WTC11 (cell line): ENCODE measurements at regions not wholly inside any gene's neighbourhood (a gene's known extent, or its start where the extent isn't known, plus 50 kb on each side); places are given as distances from the start of the nearest gene placed in this dataset.
"Not testable (repeated sequence)": the region's sequence is repeated elsewhere in the genome, so short reads cannot be mapped to it uniquely, and the experiment has no call there.

Experiments used
- ATF2 ChIP-seq: sonication (generic); formaldehyde crosslinking; IDR thresholded peaks from 2 replicates; pipeline ENCODE4 v1.8.1; 2022; ENCODE audit warnings: low read depth, missing genetic modification reagents, borderline replicate concordance
- CTCF ChIP-seq: fragments of 200-600 bp; IDR thresholded peaks from 2 replicates; pipeline ENCODE4 v1.8.0; 2022; ENCODE audit warnings: antibody characterized with exemption
- E2F5 ChIP-seq: sonication (generic); formaldehyde crosslinking; IDR thresholded peaks from 2 replicates; pipeline ENCODE4 v1.8.1; 2022; ENCODE audit warnings: mild to moderate bottlenecking, moderate library complexity, missing genetic modification reagents
- ESRRA ChIP-seq: sonication (generic); formaldehyde crosslinking; IDR thresholded peaks from 2 replicates; pipeline ENCODE4 v1.8.1; 2022; ENCODE audit warnings: mild to moderate bottlenecking, missing genetic modification reagents, borderline replicate concordance
- ETV6 ChIP-seq: sonication (generic); formaldehyde crosslinking; IDR thresholded peaks from 2 replicates; pipeline ENCODE4 v1.8.1; 2022; ENCODE audit warnings: mild to moderate bottlenecking, missing genetic modification reagents
- GABPB1 ChIP-seq: sonication (generic); formaldehyde crosslinking; IDR thresholded peaks from 2 replicates; pipeline ENCODE4 v1.8.1; 2023; ENCODE audit warnings: mild to moderate bottlenecking, missing genetic modification reagents
- MLX ChIP-seq: sonication (generic); formaldehyde crosslinking; IDR thresholded peaks from 2 replicates; pipeline ENCODE4 v1.8.1; 2023; ENCODE audit warnings: mild to moderate bottlenecking, missing genetic modification reagents, moderate library complexity
- NR1H2 ChIP-seq: sonication (generic); formaldehyde crosslinking; IDR thresholded peaks from 2 replicates; pipeline ENCODE4 v1.9.0; 2021; ENCODE audit warnings: mild to moderate bottlenecking, moderate library complexity, missing genetic modification reagents
- TCF7 ChIP-seq: sonication (generic); formaldehyde crosslinking; IDR thresholded peaks from 2 replicates; pipeline ENCODE4 v1.8.0; 2022; ENCODE audit warnings: mild to moderate bottlenecking, low read depth, missing genetic modification reagents, moderate library complexity
- USF1 ChIP-seq: sonication (generic); formaldehyde crosslinking; IDR thresholded peaks from 2 replicates; pipeline ENCODE4 v1.8.0; 2022; ENCODE audit warnings: mild to moderate bottlenecking, missing genetic modification reagents
- ZNF232 ChIP-seq: sonication (generic); formaldehyde crosslinking; IDR thresholded peaks from 2 replicates; pipeline ENCODE4 v1.8.0; 2022; ENCODE audit warnings: mild to moderate bottlenecking, missing genetic modification reagents
- ZNF317 ChIP-seq: sonication (generic); formaldehyde crosslinking; IDR thresholded peaks from 2 replicates; pipeline ENCODE4 v1.8.1; 2023; ENCODE audit warnings: low read depth, mild to moderate bottlenecking, moderate library complexity, missing genetic modification reagents, borderline replicate concordance

GRCh38 chr6:86057293-86057980, 414.8 kb upstream of the SYNCRIP start:
- TF ChIP-seq ATF2; MLX; ZNF317 (CRISPR knock-in tag); CTCF; ETV6; NR1H2 (CRISPR knock-in tag); GABPB1 (CRISPR knock-in tag); TCF7 (CRISPR knock-in tag); ZNF232; ESRRA (CRISPR knock-in tag); E2F5 (CRISPR knock-in tag); USF1 (CRISPR knock-in tag): not testable (repeated sequence)
